GM10248 (cell line): ENCODE measurements at regions not wholly inside any gene's neighbourhood (a gene's known extent, or its start where the extent isn't known, plus 50 kb on each side); places are given as distances from the start of the nearest gene placed in this dataset.

Source experiments
- CTCF ChIA-PET: fragments of 300-600 bp; sonication (Branson Sonifier 250); formaldehyde crosslinking; extraction: SDS; loops from one replicate; lab custom pipeline; 2021; ENCODE audit warnings: antibody characterized with exemption; lab: Yijun Ruan, JAX
- POLR2A ChIA-PET: fragments of 350-650 bp; sonication (Branson Sonifier 250); formaldehyde crosslinking; extraction: SDS; loops from one replicate; lab custom pipeline; 2020; ENCODE audit warnings: antibody characterized with exemption; lab: Yijun Ruan, JAX
- DNase-seq: peaks from one replicate; pipeline ENCODE4 v3.0.0; 2012; ENCODE audit errors: extremely low spot score
- CTCF ChIP-seq: IDR thresholded peaks from 2 replicates; pipeline ENCODE4 v1.5.1; 2012; ENCODE audit warnings: mild to moderate bottlenecking, low read depth; ENCODE audit errors: extremely low read depth, missing control alignments, control extremely low read depth

GRCh38 chr4:56209767-56210166 lies 177.5 kb downstream of the AASDH start:
- DNase-seq, result no peak
- ChIA-PET POLR2A (no interaction called here), CTCF (no interaction called here)
- no peak for TF ChIP-seq CTCF

GRCh38 chr4:56208103-56208502 lies 179.2 kb downstream of the AASDH start:
- CTCF ChIA-PET, result no interaction called here
- POLR2A ChIA-PET, result no interaction called here
- no peak for TF ChIP-seq CTCF
- DNase-seq, result no peak

- DNase-seq, result no peak
- CTCF ChIA-PET, result interaction anchor here (1.0 to 1.3 kb wide), 2 partner anchors 10 to 14 kb away, joined by 3 read pairs; no protein-coding TSS in a partner anchor
- no peak for TF ChIP-seq CTCF
- POLR2A ChIA-PET, result no interaction called here
Observed at GRCh38 chr4:56206258-56206657, 181.0 kb downstream of the AASDH start.

GRCh38 chr4:56200275-56200674 lies 187.0 kb downstream of the AASDH start:
- ChIA-PET POLR2A (no interaction called here), CTCF (no interaction called here)
- TF ChIP-seq CTCF, result no peak
- no peak for DNase-seq

- TF ChIP-seq CTCF, result no peak
- DNase-seq, result no peak
- POLR2A ChIA-PET, result no interaction called here
- CTCF ChIA-PET, result no interaction called here
Observed at GRCh38 chr4:56198265-56198664, 189.0 kb downstream of the AASDH start.

GRCh38 chr4:56197387-56197786 lies 189.9 kb downstream of the AASDH start:
- no peak for TF ChIP-seq CTCF
- ChIA-PET POLR2A (no interaction called here), CTCF (no interaction called here)
- DNase-seq, result no peak

- DNase-seq, result no peak
- CTCF ChIA-PET, result interaction anchor here (2.5 kb wide), 1 partner anchor 16 kb away, joined by 5 read pairs; no protein-coding TSS in a partner anchor
- POLR2A ChIA-PET, result no interaction called here
- no peak for TF ChIP-seq CTCF
Observed at GRCh38 chr4:56195025-56195424, 192.3 kb downstream of the AASDH start.
